ENCODE measurements at regions not wholly inside any gene's neighbourhood (a gene's known extent, or its start where the extent isn't known, plus 50 kb on each side); places are given as distances from the start of the nearest gene placed in this dataset.

- TF ChIP-seq CTCF (IDR thresholded peaks at IDR 0.05) = no peak
Observed at GRCh38 chr18:78080761-78081160, 831.1 kb downstream of the GALR1 start.

- TF ChIP-seq CTCF (IDR thresholded peaks at IDR 0.05) = no peak
Observed at GRCh38 chr18:78082816-78083215, 833.2 kb downstream of the GALR1 start.

GRCh38 chr18:78085241-78086185 lies 835.9 kb downstream of the GALR1 start:
- TF ChIP-seq CTCF (IDR thresholded peaks at IDR 0.05) = no peak

GRCh38 chr18:78086931-78087330 lies 837.3 kb downstream of the GALR1 start:
- no peak for TF ChIP-seq CTCF (IDR thresholded peaks at IDR 0.05)

GRCh38 chr18:78087338-78087737 lies 837.7 kb downstream of the GALR1 start:
- no peak for TF ChIP-seq CTCF (IDR thresholded peaks at IDR 0.05)

GRCh38 chr18:78090584-78090983 lies 840.9 kb downstream of the GALR1 start:
- TF ChIP-seq CTCF (IDR thresholded peaks at IDR 0.05) = no peak

- TF ChIP-seq CTCF (IDR thresholded peaks at IDR 0.05) = no peak
Observed at GRCh38 chr18:78092901-78093300, 843.3 kb downstream of the GALR1 start.

Measured in LNCAP (cell line).